ENCODE measurements at regions not wholly inside any gene's neighbourhood (a gene's known extent, or its start where the extent isn't known, plus 50 kb on each side); places are given as distances from the start of the nearest gene placed in this dataset.

DNA sequence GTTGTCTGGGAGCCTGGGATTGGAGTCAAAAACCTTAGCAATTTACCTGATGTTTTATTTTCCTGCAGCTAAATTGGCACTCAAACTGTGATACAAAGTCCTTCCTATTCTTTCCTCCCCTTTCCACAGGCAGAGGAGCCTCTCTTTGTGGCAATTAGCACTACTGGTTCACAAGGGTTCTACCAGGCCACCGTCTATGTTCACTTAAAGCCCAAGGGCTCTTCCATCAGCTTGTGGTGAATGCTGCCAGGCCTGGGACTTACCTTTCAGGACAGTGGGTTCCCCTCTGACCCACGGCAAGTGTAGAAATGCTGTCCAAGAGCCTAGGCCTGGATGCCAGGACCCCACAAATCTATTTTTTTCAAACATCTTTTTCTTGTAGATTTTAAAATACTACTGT is 251.9 kb upstream of the B3GALT2 start:
- TF ChIP-seq TAF1 (IDR thresholded peaks at IDR 0.05; ENCODE audit: borderline replicate concordance, insufficient read depth, low read length), result no peak
- TF ChIP-seq FOXP2 (optimal IDR thresholded peaks at IDR 0.05; ENCODE audit: borderline replicate concordance, extremely low read depth, extremely low read length, insufficient read depth), result no peak
